HCT116 (cell line): ENCODE measurements at regions not wholly inside any gene's neighbourhood (a gene's known extent, or its start where the extent isn't known, plus 50 kb on each side); places are given as distances from the start of the nearest gene placed in this dataset.

Source experiments
- ATAC-seq: fragments of 200-7000 bp; cut with Tn5 transposase; 2 replicates; pipeline ENCODE4 v1.9.1; 2020; ENCODE audit warnings: mild to moderate bottlenecking, moderate library complexity
- BruUV-seq: library from RNA; stranded (reverse); fragments of 400-500 nt; replicated peaks from 2 replicates; lab custom pipeline; 2021; lab: Mats Ljungman, UMichigan
- CTCF ChIA-PET: fragments of 300-600 bp; sonication (Branson Sonifier 250); formaldehyde crosslinking; loops from one replicate; lab custom pipeline; 2021; ENCODE audit warnings: antibody characterized with exemption; lab: Charles Lee
- POLR2A ChIA-PET: fragments of 300-600, 350-600 bp; sonication (Branson Sonifier 250); formaldehyde crosslinking; loops from one replicate; lab custom pipeline; 2021; ENCODE audit warnings: antibody characterized with exemption; lab: Charles Lee
- RAD21 ChIA-PET, 2 experiments: fragments of 300-600 bp; sonication (Branson Sonifier 250); formaldehyde crosslinking; loops; one replicate each; lab custom pipeline; 2023; ENCODE audit warnings: low total read pairs in 2 of 2; ENCODE audit not compliant: uncharacterized antibody in 2 of 2, unreplicated experiment in 2 of 2, low non-redundant PET in 1 of 2; lab: Charles Lee
- DNase-seq: peaks from one replicate; pipeline ENCODE4 v3.0.0-alpha.2; 2010; ENCODE audit warnings: low read depth, low spot score
- H2AFZ ChIP-seq: fragments of 200-600 bp; shearing (Covaris generic), sonication (generic); 2 replicates; pipeline ENCODE4 v1.6.1; 2017; ENCODE audit warnings: low read depth, mixed run types, mixed read lengths, antibody characterized with exemption, low read length; ENCODE audit not compliant: poor library complexity, severe bottlenecking
- H3K27ac ChIP-seq: 2 replicates; pipeline ENCODE4 v1.5.1; 2012; ENCODE audit warnings: low read depth, low read length
- H3K27me3 ChIP-seq: fragments of 200-600 bp; sonication (generic); 2 replicates; pipeline ENCODE4 v1.6.1; 2016; ENCODE audit warnings: mixed run types, low read length, mixed read lengths; ENCODE audit not compliant: insufficient read depth
- H3K36me3 ChIP-seq, 2 experiments: fragments of 200-500 bp in 1 of 2; fragments of 200-600 bp in 1 of 2; sonication (Bioruptor generic) in 1 of 2; sonication (generic) in 1 of 2; 2 replicates each; pipeline versions ENCODE4 v1.5.1 to v1.6.1; 2014 to 2016; ENCODE audit warnings: low read length in 2 of 2, inconsistent platforms in 1 of 2, mixed read lengths in 1 of 2, mixed run types in 1 of 2; ENCODE audit not compliant: insufficient read depth in 2 of 2, control insufficient read depth in 1 of 2
- H3K4me1 ChIP-seq, 2 experiments: fragments of 200-600 bp in 1 of 2; sonication (generic) in 1 of 2; 2 replicates each; pipeline versions ENCODE4 v1.5.1 to v1.6.1; 2012 to 2017; ENCODE audit warnings: low read length in 2 of 2, inconsistent platforms in 1 of 2, mild to moderate bottlenecking in 1 of 2, mixed read lengths in 1 of 2, mixed run types in 1 of 2, moderate library complexity in 1 of 2; ENCODE audit not compliant: insufficient read depth in 2 of 2, control insufficient read depth in 1 of 2
- H3K4me2 ChIP-seq: fragments of 200-600 bp; sonication (generic); 2 replicates; pipeline ENCODE4 v1.6.1; 2017; ENCODE audit warnings: mixed run types, low read length, mixed read lengths
- H3K4me3 ChIP-seq, 2 experiments: fragments of 200-600 bp in 1 of 2; sonication (generic) in 1 of 2; replicated peaks in 1 of 2; 2 replicates each; pipeline ENCODE4 v1.5.1; 2011 to 2016; ENCODE audit warnings: low read length in 2 of 2, control low read depth in 1 of 2, low read depth in 1 of 2, mild to moderate bottlenecking in 1 of 2, mixed read lengths in 1 of 2, mixed run types in 1 of 2
- H3K79me2 ChIP-seq: fragments of 200-600 bp; sonication (generic); 2 replicates; pipeline ENCODE4 v1.6.1; 2017; ENCODE audit warnings: mild to moderate bottlenecking, mixed run types, low read length, moderate library complexity, mixed read lengths; ENCODE audit not compliant: insufficient read depth
- H3K9ac ChIP-seq: fragments of 200-600 bp; sonication (generic); 2 replicates; pipeline ENCODE4 v1.6.1; 2016; ENCODE audit warnings: low read length, mixed read lengths
- H3K9me2 ChIP-seq: fragments of 200-600 bp; sonication (generic), shearing (Covaris generic); 2 replicates; pipeline ENCODE4 v1.6.1; 2017; ENCODE audit warnings: mixed run types, mild to moderate bottlenecking, moderate library complexity; ENCODE audit not compliant: insufficient read depth
- H3K9me3 ChIP-seq, 2 experiments: fragments of 200-500 bp in 1 of 2; fragments of 200-600 bp in 1 of 2; sonication (Bioruptor generic) in 1 of 2; sonication (generic) in 1 of 2; 2 replicates each; pipeline ENCODE4 v1.6.1; 2014 to 2017; ENCODE audit warnings: low read length in 2 of 2, mixed read lengths in 2 of 2, inconsistent platforms in 1 of 2, low read depth in 1 of 2, mild to moderate bottlenecking in 1 of 2, mixed run types in 1 of 2, moderate library complexity in 1 of 2; ENCODE audit not compliant: control insufficient read depth in 1 of 2, insufficient read depth in 1 of 2
- H4K20me1 ChIP-seq: fragments of 200-600 bp; sonication (generic), shearing (Covaris generic); 2 replicates; pipeline ENCODE4 v1.6.1; 2017; ENCODE audit warnings: mixed run types, mild to moderate bottlenecking, moderate library complexity; ENCODE audit not compliant: insufficient read depth
- ELF1 ChIP-seq: IDR thresholded peaks from 2 replicates; pipeline ENCODE4 v1.6.1; 2012; ENCODE audit warnings: low read depth, borderline replicate concordance
- REST ChIP-seq: IDR thresholded peaks from 2 replicates; pipeline ENCODE4 v1.6.1; 2012; ENCODE audit warnings: low read depth
- intact Hi-C: fragments of 100-400 bp; cut with micrococcal nuclease; formaldehyde crosslinking; loops from 2 replicates; pipeline ENCODE4 v1.10.0; 2022

GRCh38 chr22:26766510-26767350 is 109.3 kb downstream of the MIAT start:
- Histone ChIP-seq H3K9me2 (no peaks in the 10 kb centered on the region), H4K20me1 (no peaks in the 10 kb centered on the region), H3K9me3 (no peaks in the 10 kb centered on the region; a peak in 1 of 4 replicates), H2AFZ (no peak overlapping the region), H3K36me3 (no peaks in the 10 kb centered on the region), H3K4me3 (no peak overlapping the region), H3K4me1 (no peaks in the 10 kb centered on the region), H3K4me2 (no peak overlapping the region), H3K27me3 (no peaks in the 10 kb centered on the region), H3K27ac (no peak overlapping the region), H3K9ac (no peak overlapping the region), H3K79me2 (no peaks in the 10 kb centered on the region)
- ATAC-seq (no peak), DNase-seq (no peak)
- intact Hi-C loops, result no loop called here
- ChIA-PET RAD21 (no interaction called here), POLR2A (no interaction called here), CTCF (no interaction called here)
- TF ChIP-seq REST (no peak), ELF1 (no peak)
- BruUV-seq, result no TSS peak
